NOMO-1 (cell line): ENCODE measurements at regions not wholly inside any gene's neighbourhood (a gene's known extent, or its start where the extent isn't known, plus 50 kb on each side); places are given as distances from the start of the nearest gene placed in this dataset.

Source experiments
- DNase-seq, 2 experiments: peaks; one replicate each; lab custom pipeline; 2025; ENCODE audit not compliant: unreplicated experiment in 2 of 2; lab: John Stamatoyannopoulos, UW

GRCh38 chr3:141814375-141814774 is 51.2 kb downstream of the GRK7 start:
- DNase-seq: no peak

DNA sequence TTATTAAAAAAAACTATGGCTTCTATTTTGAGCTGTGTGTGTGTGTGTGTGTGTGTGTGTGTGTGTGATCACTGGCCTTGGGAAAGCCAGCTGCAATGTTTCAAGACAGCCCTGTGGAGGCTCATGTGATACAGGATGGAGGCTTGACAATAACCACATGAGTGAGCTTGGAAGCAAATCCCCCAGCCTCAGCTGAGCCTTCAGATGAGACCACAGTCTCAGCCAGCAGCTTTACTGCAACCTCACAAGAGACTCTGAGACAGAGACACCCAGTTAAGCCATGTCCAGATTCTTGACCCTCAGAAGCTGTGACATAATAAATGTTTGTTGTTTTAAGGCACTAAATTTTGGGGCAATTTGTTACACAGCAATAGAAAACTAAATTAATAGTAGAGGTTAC is 52.5 kb downstream of the GRK7 start:
- no peak for DNase-seq

DNA sequence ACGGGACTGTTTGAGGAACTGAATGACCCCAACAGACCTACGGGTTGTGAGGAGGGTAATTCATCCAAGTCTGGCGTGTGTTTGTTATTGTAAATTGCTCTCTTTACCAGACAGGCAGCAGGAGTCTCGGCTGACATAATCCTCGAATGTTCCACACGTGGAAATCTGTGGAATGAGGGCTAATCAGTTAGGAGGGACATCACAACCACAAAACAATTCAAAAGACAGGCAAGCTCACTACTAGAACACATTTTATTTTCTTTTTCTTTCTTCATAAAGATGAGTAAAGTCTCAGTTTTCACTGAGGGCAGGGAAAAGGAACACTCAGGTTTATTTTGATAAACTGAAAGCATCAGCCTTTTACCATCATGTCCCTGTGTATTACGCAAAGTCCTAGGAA is 53.8 kb downstream of the GRK7 start:
- peak in 1 of 2 experiments; percentile 57 for DNase-seq

- no peak for DNase-seq
Measured at GRCh38 chr3:141825216-141826011, 51.0 kb upstream of the ATP1B3 start.
